ENCODE measurements at regions not wholly inside any gene's neighbourhood (a gene's known extent, or its start where the extent isn't known, plus 50 kb on each side); places are given as distances from the start of the nearest gene placed in this dataset.

DNA sequence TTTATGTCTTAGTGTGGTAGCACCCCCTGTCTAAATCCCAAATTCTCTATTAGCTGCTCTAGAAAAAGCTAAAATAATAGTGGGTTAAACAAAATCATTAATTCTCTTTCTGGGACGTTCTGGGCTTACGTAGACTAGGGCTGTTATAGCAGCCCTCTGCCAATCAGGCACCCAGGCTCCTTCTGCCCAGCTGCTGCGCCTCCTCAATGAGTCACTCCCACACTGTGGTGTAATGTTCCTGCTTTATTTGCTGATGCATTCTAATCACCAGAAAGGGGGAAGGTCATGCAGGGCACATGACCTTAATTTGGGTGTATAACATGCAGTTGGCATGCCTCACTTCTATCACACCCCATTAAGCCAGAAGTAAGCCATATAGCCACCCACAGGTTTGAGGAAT, 294.5 kb downstream of the GALC start:
- Histone ChIP-seq H3K27me3 (ENCODE audit: control insufficient read depth, insufficient read depth, low read length) (no peaks in the 10 kb centered on the region), H3K36me3 (ENCODE audit: control insufficient read depth, insufficient read depth, low read length) (no peaks in the 10 kb centered on the region), H3K9me3 (ENCODE audit: control insufficient read depth, insufficient read depth, low read depth, low read length) (no peaks in the 10 kb centered on the region), H3K4me3 (ENCODE audit: low read depth in 2 of 2, low read length in 2 of 2) (no peak overlapping the region), H3K4me1 (ENCODE audit: control insufficient read depth, insufficient read depth, low read length) (no peaks in the 10 kb centered on the region), H3K27ac (ENCODE audit: low read length) (no peak overlapping the region)
- intact Hi-C loops (cut with micrococcal nuclease; ENCODE audit: unreplicated experiment), result no loop called here
- TF ChIP-seq, protein P1, sequence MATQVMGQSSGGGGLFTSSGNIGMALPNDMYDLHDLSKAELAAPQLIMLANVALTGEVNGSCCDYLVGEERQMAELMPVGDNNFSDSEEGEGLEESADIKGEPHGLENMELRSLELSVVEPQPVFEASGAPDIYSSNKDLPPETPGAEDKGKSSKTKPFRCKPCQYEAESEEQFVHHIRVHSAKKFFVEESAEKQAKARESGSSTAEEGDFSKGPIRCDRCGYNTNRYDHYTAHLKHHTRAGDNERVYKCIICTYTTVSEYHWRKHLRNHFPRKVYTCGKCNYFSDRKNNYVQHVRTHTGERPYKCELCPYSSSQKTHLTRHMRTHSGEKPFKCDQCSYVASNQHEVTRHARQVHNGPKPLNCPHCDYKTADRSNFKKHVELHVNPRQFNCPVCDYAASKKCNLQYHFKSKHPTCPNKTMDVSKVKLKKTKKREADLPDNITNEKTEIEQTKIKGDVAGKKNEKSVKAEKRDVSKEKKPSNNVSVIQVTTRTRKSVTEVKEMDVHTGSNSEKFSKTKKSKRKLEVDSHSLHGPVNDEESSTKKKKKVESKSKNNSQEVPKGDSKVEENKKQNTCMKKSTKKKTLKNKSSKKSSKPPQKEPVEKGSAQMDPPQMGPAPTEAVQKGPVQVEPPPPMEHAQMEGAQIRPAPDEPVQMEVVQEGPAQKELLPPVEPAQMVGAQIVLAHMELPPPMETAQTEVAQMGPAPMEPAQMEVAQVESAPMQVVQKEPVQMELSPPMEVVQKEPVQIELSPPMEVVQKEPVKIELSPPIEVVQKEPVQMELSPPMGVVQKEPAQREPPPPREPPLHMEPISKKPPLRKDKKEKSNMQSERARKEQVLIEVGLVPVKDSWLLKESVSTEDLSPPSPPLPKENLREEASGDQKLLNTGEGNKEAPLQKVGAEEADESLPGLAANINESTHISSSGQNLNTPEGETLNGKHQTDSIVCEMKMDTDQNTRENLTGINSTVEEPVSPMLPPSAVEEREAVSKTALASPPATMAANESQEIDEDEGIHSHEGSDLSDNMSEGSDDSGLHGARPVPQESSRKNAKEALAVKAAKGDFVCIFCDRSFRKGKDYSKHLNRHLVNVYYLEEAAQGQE (IDR thresholded peaks at IDR 0.05; ENCODE audit: insufficient read depth in 1 of 2, low read depth in 2 of 2, low read length in 1 of 2), result no peak
- TF ChIP-seq POLR2AphosphoS5 (IDR thresholded peaks at IDR 0.05; ENCODE audit: low read depth, low read length), result no peak
- TF ChIP-seq SIN3A (IDR thresholded peaks at IDR 0.05; ENCODE audit: borderline replicate concordance, insufficient read depth, low read depth, low read length), result no peak
- TF ChIP-seq TCF7L2 (IDR thresholded peaks at IDR 0.05; ENCODE audit: low read depth, low read length), result no peak
- TF ChIP-seq, protein P2, sequence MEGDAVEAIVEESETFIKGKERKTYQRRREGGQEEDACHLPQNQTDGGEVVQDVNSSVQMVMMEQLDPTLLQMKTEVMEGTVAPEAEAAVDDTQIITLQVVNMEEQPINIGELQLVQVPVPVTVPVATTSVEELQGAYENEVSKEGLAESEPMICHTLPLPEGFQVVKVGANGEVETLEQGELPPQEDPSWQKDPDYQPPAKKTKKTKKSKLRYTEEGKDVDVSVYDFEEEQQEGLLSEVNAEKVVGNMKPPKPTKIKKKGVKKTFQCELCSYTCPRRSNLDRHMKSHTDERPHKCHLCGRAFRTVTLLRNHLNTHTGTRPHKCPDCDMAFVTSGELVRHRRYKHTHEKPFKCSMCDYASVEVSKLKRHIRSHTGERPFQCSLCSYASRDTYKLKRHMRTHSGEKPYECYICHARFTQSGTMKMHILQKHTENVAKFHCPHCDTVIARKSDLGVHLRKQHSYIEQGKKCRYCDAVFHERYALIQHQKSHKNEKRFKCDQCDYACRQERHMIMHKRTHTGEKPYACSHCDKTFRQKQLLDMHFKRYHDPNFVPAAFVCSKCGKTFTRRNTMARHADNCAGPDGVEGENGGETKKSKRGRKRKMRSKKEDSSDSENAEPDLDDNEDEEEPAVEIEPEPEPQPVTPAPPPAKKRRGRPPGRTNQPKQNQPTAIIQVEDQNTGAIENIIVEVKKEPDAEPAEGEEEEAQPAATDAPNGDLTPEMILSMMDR (IDR thresholded peaks at IDR 0.05), result no peak
- no TSS peak for BruUV-seq (replicated peaks)
- ChIA-PET CTCF (no interaction called here), POLR2A (no interaction called here)
- DNase-seq (ENCODE audit: low read depth, low spot score) (no peak), ATAC-seq (no peak)
- in situ Hi-C loops (cut with HindIII; ENCODE audit: low pct_unique_long_range_greater_than_20kb, low sequenced_read_pairs), result no loop called here

DNA sequence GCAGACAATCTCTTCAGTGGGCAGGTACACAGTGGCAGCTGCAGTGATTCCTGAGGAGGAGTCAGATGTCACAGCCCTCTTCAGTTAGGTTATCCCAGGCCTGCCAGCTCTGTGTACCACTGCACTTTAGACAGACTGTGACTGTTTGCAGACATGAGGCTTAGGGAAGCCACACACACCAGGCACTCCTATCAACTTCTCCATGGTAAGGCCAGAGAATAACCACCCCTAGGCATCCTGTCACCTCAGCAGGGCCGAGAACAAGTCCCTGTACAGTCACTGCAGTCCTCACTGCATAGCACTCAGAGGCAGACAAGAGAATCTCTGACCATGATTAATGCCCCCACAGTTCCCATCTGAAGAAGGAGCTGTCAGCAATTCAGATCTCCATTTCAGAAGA, 296.5 kb downstream of the GALC start:
- H3K4me1 ChIP-seq (ENCODE audit: control insufficient read depth, insufficient read depth, low read length), result no peaks in the 10 kb centered on the region
- H3K9me3 ChIP-seq (ENCODE audit: control insufficient read depth, insufficient read depth, low read depth, low read length), result no peaks in the 10 kb centered on the region
- H3K27ac ChIP-seq (ENCODE audit: low read length), result no peak overlapping the region
- TF ChIP-seq, protein P2 (IDR thresholded peaks at IDR 0.05), result no peak
- TF ChIP-seq TCF7L2 (IDR thresholded peaks at IDR 0.05; ENCODE audit: low read depth, low read length) (no peak), POLR2AphosphoS5 (IDR thresholded peaks at IDR 0.05; ENCODE audit: low read depth, low read length) (no peak), SIN3A (IDR thresholded peaks at IDR 0.05; ENCODE audit: borderline replicate concordance, insufficient read depth, low read depth, low read length) (no peak)
- TF ChIP-seq, protein P1 (IDR thresholded peaks at IDR 0.05; ENCODE audit: insufficient read depth in 1 of 2, low read depth in 2 of 2, low read length in 1 of 2), result no peak
- H3K36me3 ChIP-seq (ENCODE audit: control insufficient read depth, insufficient read depth, low read length), result no peaks in the 10 kb centered on the region
- no TSS peak for BruUV-seq (replicated peaks)
- CTCF ChIA-PET, result no interaction called here
- H3K27me3 ChIP-seq (ENCODE audit: control insufficient read depth, insufficient read depth, low read length), result no peaks in the 10 kb centered on the region; the same call in 1 of the 2 replicates
- DNase-seq (ENCODE audit: low read depth, low spot score) (no peak), ATAC-seq (no peak)
- intact Hi-C loops (cut with micrococcal nuclease; ENCODE audit: unreplicated experiment) (no loop called here), in situ Hi-C loops (cut with HindIII; ENCODE audit: low pct_unique_long_range_greater_than_20kb, low sequenced_read_pairs) (no loop called here)
- no peak overlapping the region for H3K4me3 ChIP-seq (ENCODE audit: low read depth in 2 of 2, low read length in 2 of 2)
- POLR2A ChIA-PET, result no interaction called here

Measured in Panc1 (cell line).